ENCODE measurements at regions not wholly inside any gene's neighbourhood (a gene's known extent, or its start where the extent isn't known, plus 50 kb on each side); places are given as distances from the start of the nearest gene placed in this dataset.

GRCh38 chr1:188314557-188315137, 1485.9 kb downstream of the PLA2G4A start:
- DNase-seq = no peak
- Histone ChIP-seq H3K36me3 (no peaks in the 10 kb centered on the region), H3K4me3 (replicated peaks in 1 of 3) (no peak overlapping the region), H3K4me1 (no peaks in the 10 kb centered on the region), H3K27me3 (no peaks in the 10 kb centered on the region), H3K9me3 (no peaks in the 10 kb centered on the region), H3K27ac (no peak overlapping the region)
- intact Hi-C loops (cut with DNase I) = no loop called here
- TF ChIP-seq POLR2A (IDR thresholded peaks at IDR 0.05) (no peak), CTCF (IDR thresholded peaks at IDR 0.05) (no peak)

GRCh38 chr1:188317894-188318293, 1489.1 kb downstream of the PLA2G4A start:
- H3K27me3 ChIP-seq = no peaks in the 10 kb centered on the region
- DNase-seq = no peak
- TF ChIP-seq POLR2A (IDR thresholded peaks at IDR 0.05) = no peak
- no peak for TF ChIP-seq CTCF (IDR thresholded peaks at IDR 0.05)
- H3K27ac ChIP-seq = no peak overlapping the region
- H3K9me3 ChIP-seq = no peaks in the 10 kb centered on the region
- intact Hi-C loops (cut with DNase I) = no loop called here
- H3K4me1 ChIP-seq = no peaks in the 10 kb centered on the region
- no peaks in the 10 kb centered on the region for H3K36me3 ChIP-seq
- no peak overlapping the region for H3K4me3 ChIP-seq (replicated peaks in 1 of 3)

- no peak for DNase-seq
- no peak overlapping the region for H3K27ac ChIP-seq
- TF ChIP-seq POLR2A (IDR thresholded peaks at IDR 0.05) = no peak
- no peak for TF ChIP-seq CTCF (IDR thresholded peaks at IDR 0.05)
- H3K36me3 ChIP-seq = no peaks in the 10 kb centered on the region
- no peaks in the 10 kb centered on the region for H3K4me1 ChIP-seq
- 93 to 95% methylated on average over 3 of the region's 3 CpGs for WGBS, 2 donors
- H3K4me3 ChIP-seq (replicated peaks in 1 of 3) = no peak overlapping the region
- no peaks in the 10 kb centered on the region for H3K27me3 ChIP-seq
- H3K9me3 ChIP-seq = no peaks in the 10 kb centered on the region
- intact Hi-C loops (cut with DNase I) = no loop called here
Measured at GRCh38 chr1:188325211-188325610, 1496.5 kb downstream of the PLA2G4A start.

- TF ChIP-seq CTCF (IDR thresholded peaks at IDR 0.05) = no peak
- no peak for TF ChIP-seq POLR2A (IDR thresholded peaks at IDR 0.05)
- intact Hi-C loops (cut with DNase I) = no loop called here
- WGBS, 2 donors = 75 to 100% methylated on average over 1 of the region's 1 CpG
- DNase-seq = no peak
- Histone ChIP-seq H3K4me3 (replicated peaks in 1 of 3) (no peak overlapping the region), H3K27me3 (no peaks in the 10 kb centered on the region), H3K4me1 (no peaks in the 10 kb centered on the region), H3K27ac (no peak overlapping the region), H3K36me3 (no peaks in the 10 kb centered on the region), H3K9me3 (no peaks in the 10 kb centered on the region)
Measured at GRCh38 chr1:188343914-188344313, 1515.2 kb downstream of the PLA2G4A start.

GRCh38 chr1:188350104-188350503, 1521.4 kb downstream of the PLA2G4A start:
- DNase-seq = no peak
- Histone ChIP-seq H3K36me3 (no peaks in the 10 kb centered on the region), H3K9me3 (no peaks in the 10 kb centered on the region), H3K27me3 (no peaks in the 10 kb centered on the region), H3K27ac (no peak overlapping the region), H3K4me1 (no peaks in the 10 kb centered on the region), H3K4me3 (replicated peaks in 1 of 3) (no peak overlapping the region)
- WGBS, 2 donors = 78 to 88% methylated on average over 2 of the region's 2 CpGs
- intact Hi-C loops (cut with DNase I) = no loop called here
- TF ChIP-seq POLR2A (IDR thresholded peaks at IDR 0.05) = no peak
- no peak for TF ChIP-seq CTCF (IDR thresholded peaks at IDR 0.05)
